GM18858 (cell line): ENCODE measurements at regions not wholly inside any gene's neighbourhood (a gene's known extent, or its start where the extent isn't known, plus 50 kb on each side); places are given as distances from the start of the nearest gene placed in this dataset.
"Not testable (repeated sequence)": the region's sequence is repeated elsewhere in the genome, so short reads cannot be mapped to it uniquely, and the experiment has no call there.

Experiments
- ATAC-seq: cut with Tn5 transposase; IDR thresholded peaks from one replicate; pipeline ENCODE4 v1.9.1; 2021; ENCODE audit not compliant: unreplicated experiment

- ATAC-seq, result no peak
These were observed 847.7 kb downstream of the NCAM2 start for GRCh38 chr21:21845901-21846300.

- no peak for ATAC-seq
These were observed 853.0 kb downstream of the NCAM2 start for GRCh38 chr21:21851205-21851604.

- no peak for ATAC-seq
These were observed 853.4 kb downstream of the NCAM2 start for GRCh38 chr21:21851657-21852056.

- no peak for ATAC-seq
These were observed 860.5 kb downstream of the NCAM2 start for GRCh38 chr21:21858502-21859334.

GRCh38 chr21:21860888-21861287 is 862.7 kb downstream of the NCAM2 start:
- ATAC-seq, result no peak

- no peak for ATAC-seq
These were observed 866.2 kb downstream of the NCAM2 start for GRCh38 chr21:21864321-21864840.

- no peak for ATAC-seq
These were observed 899.2 kb downstream of the NCAM2 start for GRCh38 chr21:21897275-21897883.

- ATAC-seq, result no peak
These were observed 900.6 kb downstream of the NCAM2 start for GRCh38 chr21:21898801-21899200.

- ATAC-seq, result not testable (repeated sequence)
These were observed 904.2 kb downstream of the NCAM2 start for GRCh38 chr21:21902416-21902815.

- ATAC-seq, result no peak
These were observed 909.1 kb downstream of the NCAM2 start for GRCh38 chr21:21907271-21907670.

GRCh38 chr21:21915816-21916215 is 917.6 kb downstream of the NCAM2 start:
- no peak for ATAC-seq

GRCh38 chr21:21921410-21922232 is 923.4 kb downstream of the NCAM2 start:
- ATAC-seq, result no peak

- ATAC-seq, result no peak
These were observed 931.0 kb downstream of the NCAM2 start for GRCh38 chr21:21929226-21929625.

- ATAC-seq, result no peak
These were observed 931.6 kb downstream of the NCAM2 start for GRCh38 chr21:21929789-21930188.

GRCh38 chr21:21952566-21952965 is 954.4 kb downstream of the NCAM2 start:
- ATAC-seq, result no peak

- ATAC-seq, result no peak
These were observed 957.0 kb downstream of the NCAM2 start for GRCh38 chr21:21955204-21955603.

GRCh38 chr21:21957490-21957889 is 959.3 kb downstream of the NCAM2 start:
- ATAC-seq, result no peak

- ATAC-seq, result no peak
These were observed 965.7 kb downstream of the NCAM2 start for GRCh38 chr21:21963911-21964310.

GRCh38 chr21:21968810-21969209 is 970.6 kb downstream of the NCAM2 start:
- no peak for ATAC-seq

GRCh38 chr21:21969211-21969610 is 971.0 kb downstream of the NCAM2 start:
- no peak for ATAC-seq

GRCh38 chr21:21971384-21971783 is 973.2 kb downstream of the NCAM2 start:
- ATAC-seq, result no peak
